CD4-positive, alpha-beta T cell (primary cell): ENCODE measurements at regions not wholly inside any gene's neighbourhood (a gene's known extent, or its start where the extent isn't known, plus 50 kb on each side); places are given as distances from the start of the nearest gene placed in this dataset.
"Not testable (repeated sequence)": the region's sequence is repeated elsewhere in the genome, so short reads cannot be mapped to it uniquely, and the experiment has no call there.

ENCODE experiments used
- ATAC-seq: fragments of 200-7000 bp; cut with Tn5 transposase; one replicate; pipeline ENCODE4 v1.10.0; 2022; ENCODE audit warnings: mild to moderate bottlenecking; ENCODE audit not compliant: poor library complexity
- CTCF ChIA-PET: fragments of 350-600 bp; sonication (Branson Sonifier 250); formaldehyde crosslinking; loops from one replicate; lab custom pipeline; 2021; ENCODE audit warnings: antibody characterized with exemption, inconsistent platforms; lab: Charles Lee
- POLR2A ChIA-PET: fragments of 350-600 bp; sonication (Branson Sonifier 250); formaldehyde crosslinking; loops from one replicate; lab custom pipeline; 2021; ENCODE audit warnings: antibody characterized with exemption, inconsistent platforms; lab: Charles Lee
- DNase-seq, 14 experiments: peaks; one replicate each; pipeline ENCODE4 v3.0.0-alpha.2; 2013 to 2020; ENCODE audit warnings: mixed read lengths in 2 of 14
- H3K27ac ChIP-seq, 2 donors: one replicate each; pipeline versions ENCODE4 v1.5.1 to v1.7.0; 2013; ENCODE audit warnings: low read length in 2 of 2, low read depth in 1 of 2, mild to moderate bottlenecking in 1 of 2
- H3K27me3 ChIP-seq, 2 experiments: 1 replicate in 1 of 2; 2 replicates in 1 of 2; pipeline versions ENCODE4 v1.6.1 to v1.7.0; 2013; ENCODE audit warnings: low read length in 2 of 2, control low read depth in 1 of 2, mild to moderate bottlenecking in 1 of 2, moderate library complexity in 1 of 2; ENCODE audit not compliant: insufficient read depth in 2 of 2, control insufficient read depth in 1 of 2
- H3K36me3 ChIP-seq: one replicate; pipeline ENCODE4 v1.6.1; 2013; ENCODE audit warnings: low read length, control low read depth; ENCODE audit not compliant: insufficient read depth
- H3K4me1 ChIP-seq: one replicate; pipeline ENCODE4 v1.6.1; 2013; ENCODE audit warnings: low read length, control low read depth; ENCODE audit not compliant: insufficient read depth
- H3K4me3 ChIP-seq: one replicate; pipeline ENCODE4 v1.5.1; 2013; ENCODE audit warnings: mild to moderate bottlenecking, low read length, moderate library complexity
- H3K9me3 ChIP-seq, 2 experiments: 1 replicate in 1 of 2; 2 replicates in 1 of 2; pipeline versions ENCODE4 v1.6.1 to v1.7.0; 2013; ENCODE audit warnings: low read length in 2 of 2, mild to moderate bottlenecking in 2 of 2, control low read depth in 1 of 2, moderate library complexity in 1 of 2; ENCODE audit not compliant: control insufficient read depth in 1 of 2, insufficient read depth in 1 of 2
- H3K27ac Mint-ChIP-seq: one replicate; pipeline ENCODE4 v1.8.0; 2020; ENCODE audit warnings: mixed read lengths
- H3K27me3 Mint-ChIP-seq: one replicate; pipeline ENCODE4 v1.8.0; 2021; ENCODE audit warnings: mixed read lengths
- H3K36me3 Mint-ChIP-seq: one replicate; pipeline ENCODE4 v1.8.0; 2021; ENCODE audit warnings: low read depth, mixed read lengths
- H3K4me1 Mint-ChIP-seq: one replicate; pipeline ENCODE4 v1.8.0; 2021; ENCODE audit warnings: low read depth, mixed read lengths
- H3K4me3 Mint-ChIP-seq: one replicate; pipeline ENCODE4 v1.8.0; 2020; ENCODE audit warnings: mild to moderate bottlenecking, mixed read lengths
- H3K9me3 Mint-ChIP-seq: one replicate; pipeline ENCODE4 v1.8.0; 2020; ENCODE audit warnings: mixed read lengths
- intact Hi-C, 2 experiments: fragments of 100-400 bp; cut with DNase I in 1 of 2; cut with micrococcal nuclease in 1 of 2; formaldehyde crosslinking; loops; one replicate each; pipeline versions ENCODE4 v1.15.1 to v1.9.0; 2023 to 2025; cut with DNase I, micrococcal nuclease
- TF ChIP-seq, protein P1 (sequence below): fragments of 200-600 bp; IDR thresholded peaks from one replicate; pipeline ENCODE4 v1.8.0; 2022; ENCODE audit warnings: antibody characterized with exemption, mild to moderate bottlenecking

DNA sequence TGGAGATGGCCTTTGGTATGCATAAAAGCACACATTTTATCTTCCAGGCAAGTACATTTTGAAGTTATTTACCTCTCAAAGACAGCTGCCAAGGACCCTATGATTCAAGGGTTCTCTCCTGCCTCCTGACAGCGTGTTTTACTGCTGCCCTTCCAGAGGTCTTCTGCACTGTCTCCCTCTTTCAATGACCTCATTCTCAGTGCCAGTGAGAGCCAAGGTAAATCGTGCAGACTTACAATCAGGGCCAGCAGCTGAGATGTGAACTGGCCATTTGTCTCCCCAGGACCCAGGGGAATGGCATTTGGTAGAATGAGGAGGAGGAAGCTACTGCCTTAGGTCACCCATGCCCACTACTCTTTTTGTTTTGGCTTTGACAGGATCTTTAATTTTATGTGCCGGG lies 84.2 kb upstream of the FGGY start:
- no peak for DNase-seq
- Mint-ChIP-seq H3K4me3 (no peak overlapping the region), H3K27me3 (no peaks in the 10 kb centered on the region), H3K36me3 (no peaks in the 10 kb centered on the region), H3K27ac (no peak overlapping the region), H3K4me1 (no peaks in the 10 kb centered on the region), H3K9me3 (peaks cover 6% of the 10 kb centered on the region)
- H3K9me3 ChIP-seq, result no peaks in the 10 kb centered on the region
- no peak overlapping the region for H3K4me3 ChIP-seq
- H3K27ac ChIP-seq, result no peak overlapping the region
- ATAC-seq, result no peak
- POLR2A ChIA-PET, result no interaction called here
- no peaks in the 10 kb centered on the region for H3K27me3 ChIP-seq
- CTCF ChIA-PET, result no interaction called here
- intact Hi-C loops, result no loop called here
- TF ChIP-seq, protein P1, sequence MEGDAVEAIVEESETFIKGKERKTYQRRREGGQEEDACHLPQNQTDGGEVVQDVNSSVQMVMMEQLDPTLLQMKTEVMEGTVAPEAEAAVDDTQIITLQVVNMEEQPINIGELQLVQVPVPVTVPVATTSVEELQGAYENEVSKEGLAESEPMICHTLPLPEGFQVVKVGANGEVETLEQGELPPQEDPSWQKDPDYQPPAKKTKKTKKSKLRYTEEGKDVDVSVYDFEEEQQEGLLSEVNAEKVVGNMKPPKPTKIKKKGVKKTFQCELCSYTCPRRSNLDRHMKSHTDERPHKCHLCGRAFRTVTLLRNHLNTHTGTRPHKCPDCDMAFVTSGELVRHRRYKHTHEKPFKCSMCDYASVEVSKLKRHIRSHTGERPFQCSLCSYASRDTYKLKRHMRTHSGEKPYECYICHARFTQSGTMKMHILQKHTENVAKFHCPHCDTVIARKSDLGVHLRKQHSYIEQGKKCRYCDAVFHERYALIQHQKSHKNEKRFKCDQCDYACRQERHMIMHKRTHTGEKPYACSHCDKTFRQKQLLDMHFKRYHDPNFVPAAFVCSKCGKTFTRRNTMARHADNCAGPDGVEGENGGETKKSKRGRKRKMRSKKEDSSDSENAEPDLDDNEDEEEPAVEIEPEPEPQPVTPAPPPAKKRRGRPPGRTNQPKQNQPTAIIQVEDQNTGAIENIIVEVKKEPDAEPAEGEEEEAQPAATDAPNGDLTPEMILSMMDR, result no peak
- H3K4me1 ChIP-seq, result no peaks in the 10 kb centered on the region
- no peaks in the 10 kb centered on the region for H3K36me3 ChIP-seq

DNA sequence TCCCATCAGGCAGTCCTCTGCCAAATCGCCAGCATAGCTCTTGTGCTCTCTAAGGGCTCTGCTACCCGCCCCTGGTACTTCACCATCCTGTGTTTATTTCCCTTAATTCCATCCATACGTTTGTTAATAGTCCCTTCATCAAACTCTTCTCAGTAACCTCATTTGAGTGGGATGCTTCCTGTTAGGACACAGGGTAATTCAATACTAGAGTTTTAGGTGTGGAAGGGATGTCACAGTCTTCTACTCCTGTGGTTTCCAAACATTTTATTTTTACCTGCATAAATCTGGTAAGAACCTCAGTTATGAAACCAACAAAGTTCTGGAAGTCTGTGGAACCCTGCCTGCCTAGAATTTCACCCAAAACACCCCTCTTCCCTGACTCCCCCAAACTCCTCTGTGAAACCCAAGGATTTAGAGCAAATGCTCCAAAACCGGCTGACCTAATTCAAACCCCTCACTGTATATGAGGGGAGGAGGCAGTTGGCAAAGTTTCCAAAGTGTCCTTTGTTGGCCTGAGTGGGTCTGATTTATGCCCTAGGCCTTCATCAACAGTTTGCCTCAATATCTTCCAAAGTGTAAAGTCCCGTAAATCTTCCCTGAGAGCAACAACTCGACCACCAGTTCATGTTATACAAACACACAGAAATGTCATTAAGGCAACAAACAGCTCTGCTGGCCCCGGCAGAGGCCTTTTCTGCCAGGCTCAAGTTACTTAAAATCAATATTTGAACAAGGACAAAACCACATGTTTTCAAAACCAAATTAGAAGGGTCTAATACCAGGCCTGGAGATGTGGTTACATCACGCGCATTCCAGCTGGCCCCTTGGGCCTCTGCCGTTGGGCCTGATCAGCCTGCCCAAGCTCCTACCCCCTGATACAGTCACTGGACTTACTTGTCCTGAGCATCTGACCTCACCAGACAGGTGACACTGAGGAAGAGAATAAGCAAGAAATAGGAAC lies 82.4 kb upstream of the FGGY start:
- no peak overlapping the region for H3K4me3 ChIP-seq
- H3K27me3 ChIP-seq, result no peaks in the 10 kb centered on the region
- ChIA-PET POLR2A (no interaction called here), CTCF (no interaction called here)
- H3K9me3 ChIP-seq, result no peaks in the 10 kb centered on the region
- Mint-ChIP-seq H3K4me3 (no peak overlapping the region), H3K4me1 (no peaks in the 10 kb centered on the region), H3K27me3 (no peaks in the 10 kb centered on the region), H3K36me3 (no peaks in the 10 kb centered on the region), H3K27ac (no peak overlapping the region), H3K9me3 (peaks cover under 1% of the 10 kb centered on the region)
- ATAC-seq (no peak), DNase-seq (no peak)
- H3K36me3 ChIP-seq, result no peaks in the 10 kb centered on the region
- intact Hi-C loops, result no loop called here
- no peak overlapping the region for H3K27ac ChIP-seq
- no peaks in the 10 kb centered on the region for H3K4me1 ChIP-seq
- TF ChIP-seq, protein P1, result no peak

DNA sequence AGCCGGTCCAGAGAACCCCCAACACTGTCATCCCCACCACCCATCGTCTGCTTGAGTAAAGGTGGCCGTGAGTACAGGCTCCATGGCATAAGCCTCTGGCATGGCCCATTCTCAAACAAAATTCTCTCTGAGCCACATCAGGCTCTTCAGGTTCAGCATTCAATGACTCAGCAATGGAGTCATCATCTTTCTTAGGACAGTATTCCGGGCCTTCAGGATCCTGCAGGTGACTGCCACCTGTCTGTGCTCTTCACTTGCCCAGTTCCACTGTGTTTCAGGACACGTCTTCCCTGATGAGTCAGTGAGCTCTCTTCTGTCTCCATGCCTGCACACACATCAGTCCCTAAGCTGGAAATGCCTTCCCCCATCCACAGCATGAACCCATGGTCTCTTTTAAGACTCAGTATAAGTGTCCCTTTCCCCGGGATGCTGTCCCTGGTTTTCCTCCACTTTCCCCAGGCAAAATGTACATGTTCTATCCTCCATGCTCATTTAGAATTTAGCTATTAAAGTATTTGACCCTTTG lies 81.1 kb upstream of the FGGY start:
- Histone ChIP-seq H3K4me3 (no peak overlapping the region), H3K9me3 (no peaks in the 10 kb centered on the region), H3K27ac (no peak overlapping the region), H3K36me3 (no peaks in the 10 kb centered on the region), H3K27me3 (no peaks in the 10 kb centered on the region), H3K4me1 (no peaks in the 10 kb centered on the region)
- H3K4me1 Mint-ChIP-seq, result no peaks in the 10 kb centered on the region
- no peak overlapping the region for H3K27ac Mint-ChIP-seq
- H3K36me3 Mint-ChIP-seq, result no peaks in the 10 kb centered on the region
- ChIA-PET POLR2A (no interaction called here), CTCF (no interaction called here)
- no peak overlapping the region for H3K4me3 Mint-ChIP-seq
- no peaks in the 10 kb centered on the region for H3K9me3 Mint-ChIP-seq
- TF ChIP-seq, protein P1, result no peak
- H3K27me3 Mint-ChIP-seq, result no peaks in the 10 kb centered on the region
- intact Hi-C loops, result no loop called here
- DNase-seq (no peak), ATAC-seq (no peak)

DNA sequence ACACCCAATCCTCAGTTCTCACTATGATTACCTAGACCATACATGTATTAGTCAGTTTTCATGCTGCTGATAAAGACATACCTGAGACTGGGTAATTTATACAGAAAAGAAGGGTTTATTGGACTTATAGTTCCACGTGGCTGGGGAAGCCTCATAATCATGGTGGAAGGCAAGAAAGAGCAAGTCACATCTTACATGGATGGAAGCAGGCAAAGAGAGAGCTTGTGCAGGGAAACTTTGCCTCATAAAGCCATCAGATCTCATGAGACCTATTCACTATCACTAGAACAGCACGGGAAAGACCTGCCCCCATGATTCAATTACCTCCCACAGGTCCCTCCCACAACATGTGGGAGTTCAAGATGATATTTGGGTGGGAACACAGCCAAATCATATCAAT lies 79.5 kb upstream of the FGGY start:
- H3K27ac ChIP-seq, DNase-seq, ATAC-seq, H3K36me3 Mint-ChIP-seq, H3K36me3 ChIP-seq, H3K27me3 Mint-ChIP-seq, H3K4me1 Mint-ChIP-seq, intact Hi-C loops, H3K27ac Mint-ChIP-seq, H3K27me3 ChIP-seq, H3K4me1 ChIP-seq, H3K4me3 ChIP-seq, POLR2A ChIA-PET, H3K9me3 Mint-ChIP-seq, H3K4me3 Mint-ChIP-seq, H3K9me3 ChIP-seq, CTCF ChIA-PET: not testable (repeated sequence)
